ENCODE measurements at regions not wholly inside any gene's neighbourhood (a gene's known extent, or its start where the extent isn't known, plus 50 kb on each side); places are given as distances from the start of the nearest gene placed in this dataset.
"Not testable (repeated sequence)": the region's sequence is repeated elsewhere in the genome, so short reads cannot be mapped to it uniquely, and the experiment has no call there.

DNA sequence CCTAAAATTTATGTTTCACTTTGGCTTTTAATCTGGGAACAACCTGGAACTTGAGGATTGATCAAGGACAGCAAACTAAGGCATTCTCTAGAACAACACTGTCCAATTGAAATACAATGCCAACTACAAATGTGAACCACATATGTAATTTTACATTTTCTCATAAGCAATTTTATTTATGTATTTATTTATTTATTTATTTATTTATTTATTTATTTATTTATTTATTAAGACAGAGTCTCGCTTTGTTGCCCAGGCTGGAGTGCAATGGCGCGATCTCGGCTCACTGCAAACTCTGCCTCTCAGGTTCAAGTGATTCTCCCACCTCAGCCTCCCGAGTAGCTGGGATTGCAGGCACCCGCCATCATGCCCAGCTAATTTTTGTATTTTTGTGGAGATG, 448.7 kb downstream of the BUD13 start:
- not testable (repeated sequence) for DNase-seq (ENCODE audit: extremely low read depth in 1 of 2, low read depth in 1 of 2)

DNA sequence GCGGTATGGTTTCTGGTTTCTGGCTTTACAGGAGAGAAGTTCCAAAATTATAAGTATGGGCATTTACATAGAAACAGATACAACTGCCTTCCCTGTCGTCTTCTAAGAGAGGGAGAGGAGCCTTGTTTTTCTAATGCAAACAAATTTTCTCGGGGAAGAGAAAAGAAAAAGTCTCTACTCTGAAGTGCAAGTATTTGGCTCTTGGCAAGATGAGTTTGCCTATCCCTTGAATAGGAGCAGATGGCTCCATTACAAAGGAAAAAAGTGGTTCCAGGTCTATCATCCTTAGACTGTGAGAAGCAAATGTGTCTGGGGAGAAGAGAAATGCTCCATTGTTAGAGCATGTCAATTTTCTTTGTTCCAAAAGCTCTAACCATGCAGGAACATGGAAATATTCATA, 455.6 kb downstream of the BUD13 start:
- no peak for DNase-seq (ENCODE audit: extremely low read depth in 1 of 2, low read depth in 1 of 2)

DNA sequence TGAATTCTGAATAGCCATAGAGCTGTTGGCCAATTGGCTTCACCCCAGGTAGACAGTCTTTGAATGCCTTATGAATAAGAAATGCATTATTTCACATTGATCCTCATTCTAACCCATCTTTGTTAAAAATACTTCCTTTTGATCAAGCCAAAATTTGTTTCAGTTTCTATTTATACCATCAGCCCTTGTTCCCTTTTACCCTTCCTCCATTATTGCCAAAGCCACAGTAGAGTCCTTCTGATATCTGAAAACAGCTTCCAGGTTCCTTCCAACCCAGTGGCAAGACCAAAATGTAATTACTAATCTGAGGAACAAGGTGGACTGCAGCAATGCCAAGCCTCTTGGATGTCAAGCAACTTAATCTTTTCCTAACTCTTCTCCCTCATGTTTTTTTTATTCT, 458.8 kb downstream of the BUD13 start:
- DNase-seq (ENCODE audit: extremely low read depth in 1 of 2, low read depth in 1 of 2): no peak

GRCh38 chr11:116312570-116313391, 460.0 kb downstream of the BUD13 start:
- DNase-seq (ENCODE audit: extremely low read depth in 1 of 2, low read depth in 1 of 2): no peak

DNA sequence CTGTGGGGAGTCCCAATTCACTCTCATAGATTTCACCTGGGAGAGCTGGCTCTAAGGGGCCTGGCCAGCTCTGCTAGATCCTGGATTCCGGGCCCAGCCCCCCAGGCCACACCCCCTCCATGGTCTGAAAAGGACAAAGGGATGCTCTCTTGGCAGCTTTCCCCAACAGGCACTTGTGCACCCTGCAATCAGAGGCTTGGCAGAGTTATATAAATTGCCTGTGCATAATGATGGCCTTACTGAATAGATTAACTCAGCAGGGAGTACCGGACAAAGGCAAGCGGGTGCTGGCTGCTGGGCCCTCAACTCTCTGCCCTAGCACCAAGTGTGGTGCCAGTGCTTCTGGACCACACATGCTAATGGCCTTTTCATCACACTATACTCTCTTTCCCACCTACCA, 461.6 kb downstream of the BUD13 start:
- no peak for DNase-seq (ENCODE audit: extremely low read depth in 1 of 2, low read depth in 1 of 2)

GRCh38 chr11:116310698-116311097, 462.1 kb downstream of the BUD13 start:
- DNase-seq (ENCODE audit: extremely low read depth in 1 of 2, low read depth in 1 of 2): no peak

DNA sequence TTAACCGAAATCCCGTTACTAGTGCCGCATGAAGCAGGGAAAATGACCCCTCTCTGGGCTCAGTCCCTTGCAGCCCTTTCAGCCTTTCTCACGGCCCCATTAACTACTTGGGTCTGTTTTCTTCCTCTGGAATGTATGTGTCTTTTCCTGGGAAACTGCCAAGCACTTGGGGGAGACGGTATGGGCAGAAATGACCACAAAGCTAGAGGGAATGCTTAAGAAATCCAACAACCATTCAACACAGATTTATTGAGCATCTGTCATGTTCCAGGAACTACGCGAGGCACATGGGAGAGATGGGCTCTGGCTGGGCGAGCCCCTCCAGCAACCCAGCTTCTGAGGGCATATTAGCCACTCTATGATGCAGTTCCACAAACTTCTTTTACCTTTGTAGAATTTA, 462.6 kb downstream of the BUD13 start:
- DNase-seq (ENCODE audit: extremely low read depth in 1 of 2, low read depth in 1 of 2): no peak

DNA sequence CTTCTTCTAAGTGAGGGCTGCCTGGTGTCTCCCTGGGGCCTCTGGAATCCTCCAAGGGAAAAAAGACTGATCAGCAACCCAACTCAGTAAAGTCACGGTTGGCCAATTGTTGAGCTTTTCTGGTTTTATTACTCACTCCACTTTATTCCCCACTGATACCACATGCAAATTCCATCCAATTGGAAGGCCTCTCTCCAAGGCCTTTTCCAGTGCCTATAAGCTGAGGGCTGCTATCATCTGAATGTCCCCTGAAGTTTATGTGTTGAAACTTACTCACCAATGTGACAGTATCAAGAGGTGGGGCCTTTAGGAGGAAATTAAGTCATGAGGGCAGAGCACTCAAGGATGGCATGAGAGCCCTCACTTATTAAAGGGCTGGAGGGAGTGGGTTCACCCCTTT, 463.3 kb downstream of the BUD13 start:
- DNase-seq (ENCODE audit: extremely low read depth in 1 of 2, low read depth in 1 of 2): no peak

GRCh38 chr11:116302756-116303155, 470.0 kb downstream of the BUD13 start:
- no peak for DNase-seq (ENCODE audit: extremely low read depth in 1 of 2, low read depth in 1 of 2)

DNA sequence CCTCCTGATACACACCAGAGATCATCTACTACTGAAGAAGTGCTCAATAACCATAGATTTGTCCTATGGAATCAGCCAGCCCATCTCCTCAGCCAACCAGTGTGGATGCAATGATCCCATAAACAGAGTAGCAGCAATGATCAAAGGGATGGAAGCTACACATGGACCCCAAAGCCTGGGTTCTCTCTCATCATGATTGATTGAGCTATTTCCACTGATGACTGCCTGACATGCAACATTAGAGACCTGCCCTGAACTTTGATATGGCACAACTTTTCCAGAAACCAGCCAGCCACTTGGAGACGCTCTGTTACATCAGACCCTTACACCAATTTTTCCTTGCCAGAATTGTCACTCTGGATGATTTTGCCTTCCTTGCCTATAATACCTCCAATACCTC, 471.6 kb downstream of the BUD13 start:
- no peak for DNase-seq (ENCODE audit: extremely low read depth in 1 of 2, low read depth in 1 of 2)

GRCh38 chr11:116300232-116300631, 472.6 kb downstream of the BUD13 start:
- no peak for DNase-seq (ENCODE audit: extremely low read depth in 1 of 2, low read depth in 1 of 2)

DNA sequence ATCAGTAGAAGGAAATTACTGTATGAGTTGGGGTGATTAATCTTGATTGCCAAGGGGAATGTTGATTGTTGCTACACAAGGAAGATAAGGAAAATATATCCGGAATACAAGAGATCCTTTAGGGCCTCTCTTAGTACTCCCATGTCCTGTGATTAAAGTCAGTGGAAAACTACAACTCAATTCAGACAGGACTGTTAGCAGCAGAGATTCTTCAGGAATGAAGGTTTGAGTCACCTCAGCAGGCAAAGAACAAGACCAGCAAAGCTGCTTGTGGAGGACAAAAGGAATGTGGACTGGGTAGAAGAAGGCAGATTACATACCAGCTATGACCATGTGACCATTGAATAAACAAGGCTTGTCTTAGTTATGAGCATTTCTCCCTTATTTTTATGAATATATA, 478.2 kb downstream of the BUD13 start:
- no peak for DNase-seq (ENCODE audit: extremely low read depth in 1 of 2, low read depth in 1 of 2)

DNA sequence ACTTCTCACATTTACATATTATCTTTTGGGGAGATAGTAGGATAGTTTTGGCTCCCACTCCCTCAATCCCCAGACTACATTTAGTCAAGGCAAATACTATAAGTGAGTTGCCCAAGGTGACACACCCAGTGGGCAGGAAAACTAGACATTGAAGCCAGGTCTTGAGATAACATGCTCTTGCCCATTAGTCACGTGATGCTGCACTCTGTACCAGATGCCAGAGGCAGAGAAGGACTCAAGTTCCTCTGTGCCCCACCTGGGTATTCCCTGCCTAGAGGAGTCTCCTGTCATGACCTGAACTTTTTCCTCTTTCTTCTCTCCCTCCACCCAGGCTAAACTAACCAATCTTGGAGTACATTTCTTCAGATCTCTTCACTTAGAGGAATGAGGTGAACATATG, 484.9 kb downstream of the BUD13 start:
- DNase-seq (ENCODE audit: extremely low read depth in 1 of 2, low read depth in 1 of 2): no peak

DNA sequence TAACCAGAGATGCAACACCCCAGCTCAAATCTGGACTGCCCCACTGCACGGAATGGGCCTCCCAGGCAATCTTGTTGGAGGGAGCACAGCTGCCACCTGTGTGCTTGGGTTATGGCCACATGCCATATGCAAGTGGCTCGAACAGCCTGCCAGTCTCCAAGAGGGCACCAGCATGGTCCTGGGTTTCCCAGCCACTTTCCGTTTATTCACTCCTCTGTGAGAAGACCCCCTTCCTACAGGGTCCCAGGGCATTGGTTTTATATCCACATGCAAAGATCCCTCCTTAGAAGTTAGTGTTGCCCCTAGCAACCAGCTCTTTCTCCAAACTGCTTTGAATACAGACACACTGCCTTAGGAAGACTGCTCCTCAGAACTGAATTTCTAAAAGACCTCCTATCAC, 487.8 kb downstream of the BUD13 start:
- DNase-seq (ENCODE audit: extremely low read depth in 1 of 2, low read depth in 1 of 2): no peak

DNA sequence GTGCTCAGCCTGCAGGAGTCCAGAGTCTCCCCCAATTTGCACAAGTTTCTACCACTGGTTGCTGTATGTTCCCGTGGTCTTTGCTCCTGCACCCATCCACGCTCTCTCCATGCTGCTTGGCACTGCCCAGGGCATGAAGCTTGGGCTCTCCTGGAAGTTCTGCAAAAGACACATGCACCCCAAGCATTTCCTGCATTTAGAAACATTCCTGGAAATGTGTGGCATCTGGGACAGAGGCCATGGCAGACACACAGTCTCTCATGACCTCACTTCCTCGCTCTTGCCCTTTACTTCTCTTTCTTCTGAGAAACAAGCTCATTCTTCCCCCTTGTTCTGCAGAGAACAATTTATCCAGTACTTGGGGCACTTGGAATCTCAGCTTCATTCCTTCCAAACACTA, 489.5 kb downstream of the BUD13 start:
- DNase-seq (ENCODE audit: extremely low read depth in 1 of 2, low read depth in 1 of 2): no peak

DNA sequence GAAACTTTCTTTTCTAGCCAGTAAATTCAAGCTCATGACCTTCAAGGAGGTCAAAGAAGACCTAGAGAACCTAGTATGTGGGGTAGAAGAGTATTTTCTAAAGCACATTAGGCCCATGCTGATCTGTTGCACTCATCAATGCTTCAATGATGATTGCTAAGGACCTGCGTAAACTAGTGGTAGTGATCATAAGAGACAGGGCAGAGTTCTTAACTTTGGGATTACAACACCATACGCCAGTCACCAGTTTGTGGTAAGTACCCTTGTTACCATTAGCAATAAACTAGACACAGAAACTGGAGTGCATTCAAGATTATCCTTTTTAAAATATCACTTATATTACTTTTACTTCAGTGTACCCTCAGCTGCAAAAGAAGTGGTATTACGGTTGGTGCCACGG, 490.3 kb downstream of the BUD13 start:
- no peak for DNase-seq (ENCODE audit: extremely low read depth in 1 of 2, low read depth in 1 of 2)

GRCh38 chr11:116281173-116282160, 491.3 kb downstream of the BUD13 start:
- no peak for DNase-seq (ENCODE audit: extremely low read depth in 1 of 2, low read depth in 1 of 2)

DNA sequence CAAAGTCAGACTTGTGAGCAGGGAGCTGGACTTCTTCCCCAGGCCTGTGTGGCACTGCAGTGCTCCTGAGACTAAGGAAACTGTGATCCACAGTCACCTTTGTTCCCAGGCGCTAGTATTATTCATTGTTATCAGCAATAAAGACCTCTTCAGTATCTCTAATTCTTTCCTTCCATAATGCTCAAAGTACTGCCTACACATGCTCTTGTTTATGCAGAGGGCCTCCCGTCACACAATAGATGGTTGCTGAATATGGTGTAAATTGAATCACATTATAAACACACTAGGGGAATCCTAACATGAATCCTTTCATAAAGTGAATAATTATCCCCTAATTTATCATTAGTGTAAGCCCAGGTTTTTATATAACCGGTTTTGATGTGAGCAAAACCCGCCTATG, 493.3 kb downstream of the BUD13 start:
- no peak for DNase-seq (ENCODE audit: extremely low read depth in 1 of 2, low read depth in 1 of 2)

DNA sequence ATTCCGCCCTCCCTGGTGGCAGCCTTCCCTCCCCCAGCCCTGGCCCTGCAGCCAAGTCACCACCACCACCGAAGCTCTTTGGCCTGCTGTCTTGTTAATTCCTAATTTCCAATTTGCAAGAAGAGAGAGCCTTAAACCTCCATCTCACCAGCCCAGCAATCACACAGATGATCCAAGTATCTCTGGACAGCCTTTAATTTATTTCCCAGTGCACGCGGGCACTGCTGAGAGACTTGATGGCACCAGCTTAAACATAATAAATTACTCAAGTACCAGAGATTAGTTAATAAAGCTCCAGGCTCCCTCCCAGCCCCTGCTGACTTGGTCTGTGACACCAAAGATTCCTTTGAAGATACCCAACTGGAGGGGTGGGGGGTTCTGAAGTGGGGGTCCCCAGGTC, 494.7 kb downstream of the BUD13 start:
- no peak for DNase-seq (ENCODE audit: extremely low read depth in 1 of 2, low read depth in 1 of 2)

GRCh38 chr11:116276051-116277044, 496.4 kb downstream of the BUD13 start:
- peak; percentile 5 to 54 for DNase-seq (ENCODE audit: extremely low read depth in 1 of 2, low read depth in 1 of 2)

DNA sequence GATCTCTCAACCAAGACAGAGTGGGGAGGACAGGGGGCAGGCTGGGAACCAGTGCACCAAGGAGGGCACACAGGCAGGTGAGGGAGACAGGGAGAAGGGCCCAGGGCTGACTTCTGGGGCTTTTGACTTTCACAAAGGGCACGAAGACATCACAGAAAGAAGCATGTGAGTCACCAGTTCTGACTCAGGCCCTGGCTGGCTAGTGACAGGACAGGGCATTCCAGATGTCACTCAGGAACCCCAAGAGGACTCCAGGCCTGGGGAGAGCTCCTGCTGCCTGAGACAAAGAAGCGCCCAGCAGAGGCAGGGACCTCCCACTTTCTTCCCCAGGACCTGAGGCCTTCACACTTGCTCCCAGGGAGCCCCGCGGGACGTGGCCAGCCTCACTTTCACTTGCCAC, 497.2 kb downstream of the BUD13 start:
- DNase-seq (ENCODE audit: extremely low read depth in 1 of 2, low read depth in 1 of 2): no peak

Data from activated CD8-positive, alpha-beta memory T cell treated with anti-CD3 and anti-CD28 coated beads for 1 hour (primary cell).